HCT116 (cell line): ENCODE measurements at regions not wholly inside any gene's neighbourhood (a gene's known extent, or its start where the extent isn't known, plus 50 kb on each side); places are given as distances from the start of the nearest gene placed in this dataset.

ENCODE experiments used
- ATAC-seq: fragments of 200-7000 bp; cut with Tn5 transposase; 2 replicates; pipeline ENCODE4 v1.9.1; 2020; ENCODE audit warnings: mild to moderate bottlenecking, moderate library complexity
- BruUV-seq: library from RNA; stranded (reverse); fragments of 400-500 nt; replicated peaks from 2 replicates; lab custom pipeline; 2021; lab: Mats Ljungman, UMichigan
- CTCF ChIA-PET: fragments of 300-600 bp; sonication (Branson Sonifier 250); formaldehyde crosslinking; loops from one replicate; lab custom pipeline; 2021; ENCODE audit warnings: antibody characterized with exemption; lab: Charles Lee
- POLR2A ChIA-PET: fragments of 300-600, 350-600 bp; sonication (Branson Sonifier 250); formaldehyde crosslinking; loops from one replicate; lab custom pipeline; 2021; ENCODE audit warnings: antibody characterized with exemption; lab: Charles Lee
- RAD21 ChIA-PET, 2 experiments: fragments of 300-600 bp; sonication (Branson Sonifier 250); formaldehyde crosslinking; loops; one replicate each; lab custom pipeline; 2023; ENCODE audit warnings: low total read pairs in 2 of 2; ENCODE audit not compliant: uncharacterized antibody in 2 of 2, unreplicated experiment in 2 of 2, low non-redundant PET in 1 of 2; lab: Charles Lee
- DNase-seq: peaks from one replicate; pipeline ENCODE4 v3.0.0-alpha.2; 2010; ENCODE audit warnings: low read depth, low spot score
- H2AFZ ChIP-seq: fragments of 200-600 bp; shearing (Covaris generic), sonication (generic); 2 replicates; pipeline ENCODE4 v1.6.1; 2017; ENCODE audit warnings: low read depth, mixed run types, mixed read lengths, antibody characterized with exemption, low read length; ENCODE audit not compliant: poor library complexity, severe bottlenecking
- H3K27ac ChIP-seq: 2 replicates; pipeline ENCODE4 v1.5.1; 2012; ENCODE audit warnings: low read depth, low read length
- H3K27me3 ChIP-seq: fragments of 200-600 bp; sonication (generic); 2 replicates; pipeline ENCODE4 v1.6.1; 2016; ENCODE audit warnings: mixed run types, low read length, mixed read lengths; ENCODE audit not compliant: insufficient read depth
- H3K36me3 ChIP-seq, 2 experiments: fragments of 200-500 bp in 1 of 2; fragments of 200-600 bp in 1 of 2; sonication (Bioruptor generic) in 1 of 2; sonication (generic) in 1 of 2; 2 replicates each; pipeline versions ENCODE4 v1.5.1 to v1.6.1; 2014 to 2016; ENCODE audit warnings: low read length in 2 of 2, inconsistent platforms in 1 of 2, mixed read lengths in 1 of 2, mixed run types in 1 of 2; ENCODE audit not compliant: insufficient read depth in 2 of 2, control insufficient read depth in 1 of 2
- H3K4me1 ChIP-seq, 2 experiments: fragments of 200-600 bp in 1 of 2; sonication (generic) in 1 of 2; 2 replicates each; pipeline versions ENCODE4 v1.5.1 to v1.6.1; 2012 to 2017; ENCODE audit warnings: low read length in 2 of 2, inconsistent platforms in 1 of 2, mild to moderate bottlenecking in 1 of 2, mixed read lengths in 1 of 2, mixed run types in 1 of 2, moderate library complexity in 1 of 2; ENCODE audit not compliant: insufficient read depth in 2 of 2, control insufficient read depth in 1 of 2
- H3K4me2 ChIP-seq: fragments of 200-600 bp; sonication (generic); 2 replicates; pipeline ENCODE4 v1.6.1; 2017; ENCODE audit warnings: mixed run types, low read length, mixed read lengths
- H3K4me3 ChIP-seq, 2 experiments: fragments of 200-600 bp in 1 of 2; sonication (generic) in 1 of 2; replicated peaks in 1 of 2; 2 replicates each; pipeline ENCODE4 v1.5.1; 2011 to 2016; ENCODE audit warnings: low read length in 2 of 2, control low read depth in 1 of 2, low read depth in 1 of 2, mild to moderate bottlenecking in 1 of 2, mixed read lengths in 1 of 2, mixed run types in 1 of 2
- H3K79me2 ChIP-seq: fragments of 200-600 bp; sonication (generic); 2 replicates; pipeline ENCODE4 v1.6.1; 2017; ENCODE audit warnings: mild to moderate bottlenecking, mixed run types, low read length, moderate library complexity, mixed read lengths; ENCODE audit not compliant: insufficient read depth
- H3K9ac ChIP-seq: fragments of 200-600 bp; sonication (generic); 2 replicates; pipeline ENCODE4 v1.6.1; 2016; ENCODE audit warnings: low read length, mixed read lengths
- H3K9me2 ChIP-seq: fragments of 200-600 bp; sonication (generic), shearing (Covaris generic); 2 replicates; pipeline ENCODE4 v1.6.1; 2017; ENCODE audit warnings: mixed run types, mild to moderate bottlenecking, moderate library complexity; ENCODE audit not compliant: insufficient read depth
- H3K9me3 ChIP-seq, 2 experiments: fragments of 200-500 bp in 1 of 2; fragments of 200-600 bp in 1 of 2; sonication (Bioruptor generic) in 1 of 2; sonication (generic) in 1 of 2; 2 replicates each; pipeline ENCODE4 v1.6.1; 2014 to 2017; ENCODE audit warnings: low read length in 2 of 2, mixed read lengths in 2 of 2, inconsistent platforms in 1 of 2, low read depth in 1 of 2, mild to moderate bottlenecking in 1 of 2, mixed run types in 1 of 2, moderate library complexity in 1 of 2; ENCODE audit not compliant: control insufficient read depth in 1 of 2, insufficient read depth in 1 of 2
- H4K20me1 ChIP-seq: fragments of 200-600 bp; sonication (generic), shearing (Covaris generic); 2 replicates; pipeline ENCODE4 v1.6.1; 2017; ENCODE audit warnings: mixed run types, mild to moderate bottlenecking, moderate library complexity; ENCODE audit not compliant: insufficient read depth
- CBX3 ChIP-seq: IDR thresholded peaks from 2 replicates; pipeline ENCODE4 v1.6.1; 2012; ENCODE audit warnings: low read depth
- CEBPB ChIP-seq: IDR thresholded peaks from 2 replicates; pipeline ENCODE4 v1.6.1; 2012; ENCODE audit warnings: low read depth
- ELF1 ChIP-seq: IDR thresholded peaks from 2 replicates; pipeline ENCODE4 v1.6.1; 2012; ENCODE audit warnings: low read depth, borderline replicate concordance
- EZH2 ChIP-seq: fragments of 200-600 bp; sonication (generic); IDR thresholded peaks from 2 replicates; pipeline ENCODE4 v1.6.1; 2017; ENCODE audit warnings: antibody characterized with exemption, mixed run types
- EZH2phosphoT487 ChIP-seq: fragments of 200-600 bp; IDR thresholded peaks from 2 replicates; pipeline ENCODE4 v1.6.1; 2018; ENCODE audit warnings: antibody characterized with exemption, borderline replicate concordance
- FOSL1 ChIP-seq: IDR thresholded peaks from 2 replicates; pipeline ENCODE4 v1.6.1; 2012; ENCODE audit warnings: low read depth
- JUND ChIP-seq: IDR thresholded peaks from 2 replicates; pipeline ENCODE4 v1.6.1; 2012
- MAX ChIP-seq: IDR thresholded peaks from 2 replicates; pipeline ENCODE4 v1.6.1; 2012
- POLR2A ChIP-seq: IDR thresholded peaks from 2 replicates; pipeline ENCODE4 v1.7.0; 2011; ENCODE audit warnings: borderline replicate concordance; ENCODE audit not compliant: insufficient read depth, insufficient read length; ENCODE audit errors: extremely low read depth
- RAD21 ChIP-seq: IDR thresholded peaks from 2 replicates; pipeline ENCODE4 v1.6.1; 2012; ENCODE audit warnings: low read depth, mild to moderate bottlenecking
- SIN3A ChIP-seq: IDR thresholded peaks from 2 replicates; pipeline ENCODE4 v1.6.1; 2012; ENCODE audit warnings: low read depth
- SP1 ChIP-seq: IDR thresholded peaks from 2 replicates; pipeline ENCODE4 v1.6.1; 2012; ENCODE audit warnings: low read depth
- SRF ChIP-seq: IDR thresholded peaks from 2 replicates; pipeline ENCODE4 v1.6.1; 2012; ENCODE audit warnings: low read depth
- TCF7L2 ChIP-seq: IDR thresholded peaks from 2 replicates; pipeline ENCODE4 v1.7.0; 2011; ENCODE audit warnings: borderline replicate concordance, inconsistent platforms; ENCODE audit not compliant: insufficient read depth, insufficient read length; ENCODE audit errors: extremely low read depth
- YY1 ChIP-seq: IDR thresholded peaks from 2 replicates; pipeline ENCODE4 v1.6.1; 2011; ENCODE audit warnings: low read length, low read depth, moderate library complexity, mild to moderate bottlenecking; ENCODE audit not compliant: insufficient replicate concordance; ENCODE audit errors: extremely low read depth
- ZFX ChIP-seq: fragments of 450-650 bp; IDR thresholded peaks from 2 replicates; pipeline ENCODE4 v1.6.1; 2017
- ZNF274 ChIP-seq: fragments of 200-500 bp; sonication (Bioruptor generic); IDR thresholded peaks from 2 replicates; pipeline ENCODE4 v1.6.1; 2014; ENCODE audit warnings: mild to moderate bottlenecking, low read depth, low read length, inconsistent platforms
- intact Hi-C: fragments of 100-400 bp; cut with micrococcal nuclease; formaldehyde crosslinking; loops from 2 replicates; pipeline ENCODE4 v1.10.0; 2022
- TF ChIP-seq, protein P1 (sequence below): IDR thresholded peaks from 2 replicates; pipeline ENCODE4 v1.6.1; 2012; ENCODE audit warnings: low read depth

- no peak overlapping the region for H3K9ac ChIP-seq
- H3K4me3 ChIP-seq: no peak overlapping the region
- H3K79me2 ChIP-seq: no peaks in the 10 kb centered on the region
- DNase-seq: no peak
- intact Hi-C loops: no loop called here
- ATAC-seq: no peak
- H2AFZ ChIP-seq: no peak overlapping the region
- no peaks in the 10 kb centered on the region for H3K4me1 ChIP-seq
- no peaks in the 10 kb centered on the region for H3K9me2 ChIP-seq
- no peak overlapping the region for H3K27ac ChIP-seq
- no peak overlapping the region for H3K4me2 ChIP-seq
- H3K9me3 ChIP-seq: peaks cover 3 to 5% of the 10 kb centered on the region in 2 experiments; a peak in 2 of 4 replicates
- no peak for TF ChIP-seq ELF1
- no peak for TF ChIP-seq JUND
- TF ChIP-seq EZH2phosphoT487: no peak
- no peak for TF ChIP-seq ZFX
- TF ChIP-seq SP1: no peak
- no peak for TF ChIP-seq SIN3A
- no peak for TF ChIP-seq MAX
- TF ChIP-seq, protein P1, sequence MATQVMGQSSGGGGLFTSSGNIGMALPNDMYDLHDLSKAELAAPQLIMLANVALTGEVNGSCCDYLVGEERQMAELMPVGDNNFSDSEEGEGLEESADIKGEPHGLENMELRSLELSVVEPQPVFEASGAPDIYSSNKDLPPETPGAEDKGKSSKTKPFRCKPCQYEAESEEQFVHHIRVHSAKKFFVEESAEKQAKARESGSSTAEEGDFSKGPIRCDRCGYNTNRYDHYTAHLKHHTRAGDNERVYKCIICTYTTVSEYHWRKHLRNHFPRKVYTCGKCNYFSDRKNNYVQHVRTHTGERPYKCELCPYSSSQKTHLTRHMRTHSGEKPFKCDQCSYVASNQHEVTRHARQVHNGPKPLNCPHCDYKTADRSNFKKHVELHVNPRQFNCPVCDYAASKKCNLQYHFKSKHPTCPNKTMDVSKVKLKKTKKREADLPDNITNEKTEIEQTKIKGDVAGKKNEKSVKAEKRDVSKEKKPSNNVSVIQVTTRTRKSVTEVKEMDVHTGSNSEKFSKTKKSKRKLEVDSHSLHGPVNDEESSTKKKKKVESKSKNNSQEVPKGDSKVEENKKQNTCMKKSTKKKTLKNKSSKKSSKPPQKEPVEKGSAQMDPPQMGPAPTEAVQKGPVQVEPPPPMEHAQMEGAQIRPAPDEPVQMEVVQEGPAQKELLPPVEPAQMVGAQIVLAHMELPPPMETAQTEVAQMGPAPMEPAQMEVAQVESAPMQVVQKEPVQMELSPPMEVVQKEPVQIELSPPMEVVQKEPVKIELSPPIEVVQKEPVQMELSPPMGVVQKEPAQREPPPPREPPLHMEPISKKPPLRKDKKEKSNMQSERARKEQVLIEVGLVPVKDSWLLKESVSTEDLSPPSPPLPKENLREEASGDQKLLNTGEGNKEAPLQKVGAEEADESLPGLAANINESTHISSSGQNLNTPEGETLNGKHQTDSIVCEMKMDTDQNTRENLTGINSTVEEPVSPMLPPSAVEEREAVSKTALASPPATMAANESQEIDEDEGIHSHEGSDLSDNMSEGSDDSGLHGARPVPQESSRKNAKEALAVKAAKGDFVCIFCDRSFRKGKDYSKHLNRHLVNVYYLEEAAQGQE: no peak
- TF ChIP-seq RAD21: no peak
- no peak for TF ChIP-seq CBX3
- no peak for TF ChIP-seq CEBPB
- no peak for TF ChIP-seq FOSL1
- TF ChIP-seq TCF7L2: no peak
- no peak for TF ChIP-seq YY1
- no peak for TF ChIP-seq ZNF274
- no peak for TF ChIP-seq POLR2A
- TF ChIP-seq EZH2: no peak
- TF ChIP-seq SRF: no peak
- no TSS peak for BruUV-seq
- POLR2A ChIA-PET: no interaction called here
- CTCF ChIA-PET: no interaction called here
- no peaks in the 10 kb centered on the region for H3K36me3 ChIP-seq
- no peaks in the 10 kb centered on the region for H4K20me1 ChIP-seq
- RAD21 ChIA-PET: no interaction called here
- no peaks in the 10 kb centered on the region for H3K27me3 ChIP-seq
Measured at GRCh38 chr9:80369641-80370040, 797.9 kb downstream of the TLE4 start.
